ENCODE measurements at regions not wholly inside any gene's neighbourhood (a gene's known extent, or its start where the extent isn't known, plus 50 kb on each side); places are given as distances from the start of the nearest gene placed in this dataset.

GRCh38 chr3:72319194-72320094, 528.8 kb downstream of the SHQ1 start:
- H3K9ac ChIP-seq (replicated peaks; ENCODE audit: extremely low read depth, insufficient read depth, low read length) = no peak overlapping the region
- dilution Hi-C loops (cut with MboI; ENCODE audit: extremely low pct_ligation_motif_present, low sequenced_read_pairs) = no loop called here
- no peaks in the 10 kb centered on the region for H3K4me1 ChIP-seq (ENCODE audit: control insufficient read depth, extremely low read depth, insufficient read depth, low read length)
- H3K9me1 ChIP-seq (replicated peaks; ENCODE audit: control insufficient read depth, extremely low read depth, insufficient read depth, low read length) = no peaks in the 10 kb centered on the region
- intact Hi-C loops (cut with micrococcal nuclease) = no loop called here
- peak; percentile 32 for DNase-seq (ENCODE audit: low read depth, low spot score)
- no peak overlapping the region for H3K4me2 ChIP-seq (ENCODE audit: insufficient read depth, low read length)
- FAIRE-seq = peak; percentile 56
- no peak overlapping the region for H3K27ac ChIP-seq (ENCODE audit: insufficient read depth, low read depth, low read length)
- no TSS peak for BruUV-seq (replicated peaks)
- H2AFZ ChIP-seq (ENCODE audit: low read depth, low read length) = no peak overlapping the region
- no peaks in the 10 kb centered on the region for H3K9me3 ChIP-seq (replicated peaks; ENCODE audit: control insufficient read depth, insufficient read depth, low read length)
- no peaks in the 10 kb centered on the region for H3K79me2 ChIP-seq (ENCODE audit: control insufficient read depth, insufficient read depth, low read length)
- H3K4me3 ChIP-seq (replicated peaks in 1 of 3; ENCODE audit: insufficient read depth in 1 of 3, low read depth in 1 of 3, low read length in 3 of 3) = no peak overlapping the region
- H3K36me3 ChIP-seq (ENCODE audit: control insufficient read depth in 2 of 2, extremely low read depth in 1 of 2, insufficient read depth in 2 of 2, low read length in 2 of 2) = no peaks in the 10 kb centered on the region
- H4K20me1 ChIP-seq (replicated peaks; ENCODE audit: control insufficient read depth, extremely low read depth, insufficient read depth, low read length) = no peaks in the 10 kb centered on the region
- peaks cover 11 to 22% of the 10 kb centered on the region in 2 experiments for H3K27me3 ChIP-seq (ENCODE audit: control insufficient read depth in 2 of 2, insufficient read depth in 2 of 2, low read length in 2 of 2)
- POLR2A ChIA-PET = no interaction called here
- CTCF ChIA-PET = interaction anchor here (0.7 to 1.8 kb wide), 2 partner anchors 28 to 364 kb away, joined by 3 to 4 read pairs; no protein-coding TSS in a partner anchor
- TF ChIP-seq POLR2AphosphoS5 (IDR thresholded peaks at IDR 0.05; ENCODE audit: insufficient read depth, low read depth, low read length) (peak; percentile 39), FOS (IDR thresholded peaks at IDR 0.05; ENCODE audit: borderline replicate concordance, insufficient read depth, low read length) (peak; percentile 36), JUN (IDR thresholded peaks at IDR 0.05; ENCODE audit: borderline replicate concordance, insufficient read depth, insufficient read length, low read depth) (peak; percentile 9), CTCF (IDR thresholded peaks at IDR 0.05; ENCODE audit: extremely low read depth in 1 of 2, insufficient read depth in 1 of 2, low read depth in 1 of 2, low read length in 2 of 2) (no peak), POLR2A (IDR thresholded peaks at IDR 0.05; ENCODE audit: low read depth, low read length) (no peak), MYC (IDR thresholded peaks at IDR 0.05; ENCODE audit: low read depth, low read length) (no peak), EZH2 (IDR thresholded peaks at IDR 0.05; ENCODE audit: borderline replicate concordance, low read depth, low read length, severe bottlenecking) (no peak), MAX (IDR thresholded peaks at IDR 0.05; ENCODE audit: insufficient read depth, insufficient read length) (no peak), GATA2 (IDR thresholded peaks at IDR 0.05; ENCODE audit: insufficient read depth, insufficient read length, low read depth, low read length) (peak; percentile 27)

Data from endothelial cell of umbilical vein (primary cell).